IMR-90 (cell line): ENCODE measurements at regions not wholly inside any gene's neighbourhood (a gene's known extent, or its start where the extent isn't known, plus 50 kb on each side); places are given as distances from the start of the nearest gene placed in this dataset.

ENCODE experiments used
- ATAC-seq: fragments of 200-7000 bp; cut with Tn5 transposase; 2 replicates; pipeline ENCODE4 v1.9.1; 2020; ENCODE audit warnings: low read depth, mild to moderate bottlenecking, moderate library complexity
- BruUV-seq: library from RNA; stranded (reverse); fragments of 400-500 nt; replicated peaks from 2 replicates; lab custom pipeline; 2021; lab: Mats Ljungman, UMichigan
- CTCF ChIA-PET: fragments of 300-600 bp; formaldehyde crosslinking; extraction: SDS; loops from one replicate; lab custom pipeline; 2021; ENCODE audit warnings: antibody characterized with exemption; lab: Yijun Ruan, JAX
- POLR2A ChIA-PET: fragments of 300-600 bp; sonication (Branson Sonifier 250); formaldehyde crosslinking; loops from one replicate; lab custom pipeline; 2022; ENCODE audit warnings: antibody characterized with exemption; ENCODE audit not compliant: unreplicated experiment; lab: Charles Lee
- DNase-seq: peaks from one replicate; pipeline ENCODE4 v3.0.0; 2013
- H2AFZ ChIP-seq: replicated peaks from 2 replicates; pipeline ENCODE3; 2013; ENCODE audit warnings: low read length, mild to moderate bottlenecking; ENCODE audit not compliant: poor library complexity
- H2AK5ac ChIP-seq: 2 replicates; pipeline ENCODE4 v1.6.1; 2013; ENCODE audit warnings: low read depth, low read length, inconsistent platforms
- H2AK9ac ChIP-seq: replicated peaks from 2 replicates; pipeline ENCODE3; 2013; ENCODE audit warnings: mild to moderate bottlenecking, low read depth, low read length, moderate library complexity; ENCODE audit not compliant: poor library complexity
- H2BK120ac ChIP-seq: 2 replicates; pipeline ENCODE4 v1.6.1; 2013; ENCODE audit warnings: low read depth, low read length, inconsistent platforms
- H2BK15ac ChIP-seq: 3 replicates; pipeline ENCODE4 v1.6.1; 2013; ENCODE audit warnings: low read depth, low read length, inconsistent platforms
- H2BK20ac ChIP-seq: 2 replicates; pipeline ENCODE4 v1.6.1; 2013; ENCODE audit warnings: low read depth, mild to moderate bottlenecking, inconsistent platforms, low read length, moderate library complexity
- H2BK5ac ChIP-seq: 2 replicates; pipeline ENCODE4 v1.6.1; 2013; ENCODE audit warnings: mild to moderate bottlenecking, low read depth, low read length, inconsistent platforms; ENCODE audit not compliant: poor library complexity, severe bottlenecking
- H3K14ac ChIP-seq: replicated peaks from 2 replicates; pipeline ENCODE4 v1.6.1; 2013; ENCODE audit warnings: low read depth, low read length, inconsistent platforms
- H3K18ac ChIP-seq: 2 replicates; pipeline ENCODE4 v1.6.1; 2013; ENCODE audit warnings: low read depth, low read length, control low read depth
- H3K23ac ChIP-seq: 2 replicates; pipeline ENCODE4 v1.6.1; 2013; ENCODE audit warnings: low read depth, low read length, inconsistent platforms
- H3K27ac ChIP-seq: 2 replicates; pipeline ENCODE4 v1.5.1; 2013; ENCODE audit warnings: mild to moderate bottlenecking, control low read depth, low read length; ENCODE audit not compliant: insufficient read depth
- H3K27me3 ChIP-seq: 2 replicates; pipeline ENCODE4 v1.6.1; 2013; ENCODE audit warnings: low read length; ENCODE audit not compliant: control insufficient read depth, insufficient read depth
- H3K36me3 ChIP-seq: 2 replicates; pipeline ENCODE4 v1.6.1; 2013; ENCODE audit warnings: low read length, mixed read lengths; ENCODE audit not compliant: control insufficient read depth, insufficient read depth
- H3K4ac ChIP-seq: 2 replicates; pipeline ENCODE4 v1.6.1; 2013; ENCODE audit warnings: low read depth, low read length, inconsistent platforms
- H3K4me1 ChIP-seq: 2 replicates; pipeline ENCODE4 v1.6.1; 2013; ENCODE audit warnings: low read length, mixed read lengths; ENCODE audit not compliant: control insufficient read depth, insufficient read depth
- H3K4me2 ChIP-seq: 2 replicates; pipeline ENCODE4 v1.6.1; 2013; ENCODE audit warnings: low read depth, mild to moderate bottlenecking, control low read depth, low read length, moderate library complexity
- H3K4me3 ChIP-seq: 2 replicates; pipeline ENCODE4 v1.5.1; 2013; ENCODE audit warnings: low read depth, mild to moderate bottlenecking, control low read depth, low read length, moderate library complexity; ENCODE audit not compliant: insufficient read depth
- H3K56ac ChIP-seq: 2 replicates; pipeline ENCODE4 v1.6.1; 2013; ENCODE audit warnings: low read length, inconsistent platforms; ENCODE audit not compliant: insufficient read depth; ENCODE audit errors: extremely low read depth
- H3K79me1 ChIP-seq, 2 experiments: 2 replicates each; pipeline ENCODE4 v1.6.1; 2013; ENCODE audit warnings: low read length in 2 of 2, inconsistent platforms in 1 of 2, low read depth in 1 of 2
- H3K9ac ChIP-seq: 2 replicates; pipeline ENCODE4 v1.6.1; 2013; ENCODE audit warnings: low read depth, low read length, control low read depth
- H3K9me1 ChIP-seq: 2 replicates; pipeline ENCODE4 v1.6.1; 2013; ENCODE audit warnings: low read length, inconsistent platforms; ENCODE audit not compliant: insufficient read depth
- H3K9me3 ChIP-seq: 2 replicates; pipeline ENCODE4 v1.6.1; 2013; ENCODE audit warnings: low read length; ENCODE audit not compliant: control insufficient read depth, insufficient read depth
- H4K20me1 ChIP-seq: 2 replicates; pipeline ENCODE4 v1.6.1; 2013; ENCODE audit warnings: low read length, inconsistent platforms; ENCODE audit not compliant: insufficient read depth
- H4K5ac ChIP-seq: 2 replicates; pipeline ENCODE4 v1.6.1; 2013; ENCODE audit warnings: mild to moderate bottlenecking, low read depth, low read length, control low read depth
- H4K8ac ChIP-seq, 2 experiments: 2 replicates each; pipeline ENCODE4 v1.6.1; 2013; ENCODE audit warnings: low read depth in 2 of 2, low read length in 2 of 2, control low read depth in 1 of 2, inconsistent platforms in 1 of 2
- H4K91ac ChIP-seq: 2 replicates; pipeline ENCODE4 v1.6.1; 2013; ENCODE audit warnings: low read depth, low read length, inconsistent platforms; ENCODE audit not compliant: insufficient read depth
- BHLHE40 ChIP-seq: fragments of 150-350 bp; IDR thresholded peaks from 2 replicates; pipeline ENCODE4 v1.6.1; 2016; ENCODE audit warnings: mild to moderate bottlenecking, low read depth, low read length
- CEBPB ChIP-seq: IDR thresholded peaks from 2 replicates; pipeline ENCODE4 v1.6.1; 2012; ENCODE audit warnings: low read depth, low read length, improper control_type of control experiment
- CHD1 ChIP-seq: IDR thresholded peaks from 2 replicates; pipeline ENCODE4 v1.6.1; 2012; ENCODE audit warnings: low read depth, low read length, improper control_type of control experiment
- CTCF ChIP-seq: conservative IDR thresholded peaks from 2 replicates; pipeline ENCODE4 v1.5.1; 2012; ENCODE audit warnings: mild to moderate bottlenecking, low read depth, low read length, improper control_type of control experiment
- ELK1 ChIP-seq: fragments of 150-350 bp; IDR thresholded peaks from 2 replicates; pipeline ENCODE4 v1.6.1; 2016; ENCODE audit warnings: low read depth, mild to moderate bottlenecking, low read length, moderate library complexity, borderline replicate concordance
- FOS ChIP-seq: fragments of 150-350 bp; IDR thresholded peaks from 2 replicates; pipeline ENCODE4 v1.6.1; 2016; ENCODE audit warnings: low read depth, low read length
- MAFK ChIP-seq: IDR thresholded peaks from 2 replicates; pipeline ENCODE4 v1.6.1; 2012; ENCODE audit warnings: low read depth, low read length, improper control_type of control experiment
- MAZ ChIP-seq: IDR thresholded peaks from 2 replicates; pipeline ENCODE4 v1.6.1; 2012; ENCODE audit warnings: low read depth, mild to moderate bottlenecking, low read length, improper control_type of control experiment, moderate library complexity, borderline replicate concordance
- MXI1 ChIP-seq: IDR thresholded peaks from 2 replicates; pipeline ENCODE4 v1.6.1; 2012; ENCODE audit warnings: low read depth, mild to moderate bottlenecking, low read length, moderate library complexity, borderline replicate concordance
- NFE2L2 ChIP-seq: fragments of 150-350 bp; IDR thresholded peaks from 2 replicates; pipeline ENCODE4 v1.6.1; 2016; ENCODE audit warnings: low read depth, mild to moderate bottlenecking, low read length
- POLR2A ChIP-seq: IDR thresholded peaks from 2 replicates; pipeline ENCODE4 v1.6.1; 2012; ENCODE audit warnings: mild to moderate bottlenecking, low read depth, low read length
- RAD21 ChIP-seq: IDR thresholded peaks from 2 replicates; pipeline ENCODE4 v1.6.1; 2012; ENCODE audit warnings: low read length, improper control_type of control experiment
- RCOR1 ChIP-seq: IDR thresholded peaks from 2 replicates; pipeline ENCODE4 v1.6.1; 2012; ENCODE audit warnings: mild to moderate bottlenecking, low read length, improper control_type of control experiment; ENCODE audit not compliant: insufficient replicate concordance
- RFX5 ChIP-seq: IDR thresholded peaks from 2 replicates; pipeline ENCODE4 v1.8.0; 2012; ENCODE audit warnings: low read depth, mild to moderate bottlenecking, low read length, moderate library complexity
- SMC3 ChIP-seq: fragments of 150-350 bp; IDR thresholded peaks from 2 replicates; pipeline ENCODE4 v1.6.1; 2016; ENCODE audit warnings: low read depth, mild to moderate bottlenecking, antibody characterized with exemption, low read length, moderate library complexity
- USF2 ChIP-seq: fragments of 150-350 bp; IDR thresholded peaks from 2 replicates; pipeline ENCODE4 v1.6.1; 2017; ENCODE audit warnings: mild to moderate bottlenecking, antibody characterized with exemption, low read length, low read depth
- WGBS, 2 experiments: methylation state at CpG; one replicate each; pipeline versions ENCODE4 v1.1.5 to v1.1.7; 2013; ENCODE audit warnings: missing lambda C conversion rate in 2 of 2; ENCODE audit not compliant: insufficient read length in 1 of 2; ENCODE audit errors: extremely low coverage in 2 of 2; 5-methylcytosine and 5-hydroxymethylcytosine counted together
- dilution Hi-C: fragments of 300-500 bp; cut with HindIII; formaldehyde crosslinking; loops from one replicate; pipeline ENCODE4 v1.14.3; 2018; ENCODE audit warnings: low sequenced_read_pairs; ENCODE audit not compliant: unreplicated experiment
- in situ Hi-C: fragments of 300-500 bp; cut with MboI; formaldehyde crosslinking; loops from 3 replicates; pipeline ENCODE4 v1.14.3; 2019; ENCODE audit warnings: low sequenced_read_pairs, inconsistent platforms, mixed read lengths
- intact Hi-C: fragments of 100-400 bp; cut with micrococcal nuclease; formaldehyde crosslinking; loops from 2 replicates; pipeline ENCODE4 v1.10.0; 2022

- H4K20me1 ChIP-seq, result no peaks in the 10 kb centered on the region
- H3K9me3 ChIP-seq, result no peaks in the 10 kb centered on the region
- POLR2A ChIA-PET, result no interaction called here
- no peaks in the 10 kb centered on the region for H3K4me1 ChIP-seq
- intact Hi-C loops (no loop called here), in situ Hi-C loops (no loop called here), dilution Hi-C loops (no loop called here)
- no peak overlapping the region for H3K14ac ChIP-seq
- ATAC-seq (no peak), DNase-seq (no peak)
- H3K4me3 ChIP-seq, result no peak overlapping the region
- BruUV-seq, result no TSS peak
- peaks cover 1% of the 10 kb centered on the region for H3K27me3 ChIP-seq
- H3K4me2 ChIP-seq, result no peak overlapping the region
- H3K23ac ChIP-seq, result no peak overlapping the region
- no peak overlapping the region for H4K8ac ChIP-seq
- 100% methylated on average over 1 of the region's 2 CpGs; no CpG with 5 or more reads in 1 of the 2 experiments for WGBS, 2 experiments
- H3K27ac ChIP-seq, result no peak overlapping the region
- H2AK9ac ChIP-seq, result no peak overlapping the region
- no peaks in the 10 kb centered on the region for H3K36me3 ChIP-seq
- no peak overlapping the region for H3K4ac ChIP-seq
- H3K9me1 ChIP-seq, result no peaks in the 10 kb centered on the region
- no peak overlapping the region for H3K56ac ChIP-seq
- no peak overlapping the region for H2BK15ac ChIP-seq
- H4K5ac ChIP-seq, result no peak overlapping the region
- no peak overlapping the region for H4K91ac ChIP-seq
- H2AFZ ChIP-seq, result no peak overlapping the region
- no peaks in the 10 kb centered on the region for H3K79me1 ChIP-seq
- CTCF ChIA-PET, result no interaction called here
- no peak overlapping the region for H2AK5ac ChIP-seq
- no peak overlapping the region for H2BK120ac ChIP-seq
- no peak overlapping the region for H3K9ac ChIP-seq
- TF ChIP-seq SMC3, result no peak
- no peak for TF ChIP-seq CHD1
- TF ChIP-seq CTCF, result no peak
- no peak for TF ChIP-seq BHLHE40
- no peak for TF ChIP-seq RCOR1
- no peak for TF ChIP-seq USF2
- TF ChIP-seq NFE2L2, result no peak
- TF ChIP-seq POLR2A, result no peak
- TF ChIP-seq MAFK, result no peak
- TF ChIP-seq MXI1, result no peak
- TF ChIP-seq MAZ, result no peak
- TF ChIP-seq CEBPB, result no peak
- TF ChIP-seq RAD21, result no peak
- TF ChIP-seq ELK1, result no peak
- TF ChIP-seq FOS, result no peak
- no peak for TF ChIP-seq RFX5
- H3K18ac ChIP-seq, result no peak overlapping the region
- no peak overlapping the region for H2BK20ac ChIP-seq
- no peak overlapping the region for H2BK5ac ChIP-seq
These were observed 308.5 kb downstream of the EPHA4 start for GRCh38 chr2:221263573-221263972.
